SK-N-MC (cell line): ENCODE measurements at regions not wholly inside any gene's neighbourhood (a gene's known extent, or its start where the extent isn't known, plus 50 kb on each side); places are given as distances from the start of the nearest gene placed in this dataset.
"Not testable (repeated sequence)": the region's sequence is repeated elsewhere in the genome, so short reads cannot be mapped to it uniquely, and the experiment has no call there.

Source experiments
- EZH2 ChIP-seq: fragments of 200-600 bp; sonication (generic); IDR thresholded peaks from one replicate; pipeline ENCODE4 v1.6.1; 2017; ENCODE audit warnings: antibody characterized with exemption
- FOXP2 ChIP-seq: optimal IDR thresholded peaks from 2 replicates; pipeline ENCODE3; 2011; ENCODE audit warnings: mild to moderate bottlenecking, moderate library complexity; ENCODE audit not compliant: insufficient read depth; ENCODE audit errors: extremely low read length, control extremely low read depth
- POLR2AphosphoS5 ChIP-seq: IDR thresholded peaks from 2 replicates; pipeline ENCODE4 v1.6.1; 2012; ENCODE audit warnings: mild to moderate bottlenecking, low read depth, low read length, borderline replicate concordance

DNA sequence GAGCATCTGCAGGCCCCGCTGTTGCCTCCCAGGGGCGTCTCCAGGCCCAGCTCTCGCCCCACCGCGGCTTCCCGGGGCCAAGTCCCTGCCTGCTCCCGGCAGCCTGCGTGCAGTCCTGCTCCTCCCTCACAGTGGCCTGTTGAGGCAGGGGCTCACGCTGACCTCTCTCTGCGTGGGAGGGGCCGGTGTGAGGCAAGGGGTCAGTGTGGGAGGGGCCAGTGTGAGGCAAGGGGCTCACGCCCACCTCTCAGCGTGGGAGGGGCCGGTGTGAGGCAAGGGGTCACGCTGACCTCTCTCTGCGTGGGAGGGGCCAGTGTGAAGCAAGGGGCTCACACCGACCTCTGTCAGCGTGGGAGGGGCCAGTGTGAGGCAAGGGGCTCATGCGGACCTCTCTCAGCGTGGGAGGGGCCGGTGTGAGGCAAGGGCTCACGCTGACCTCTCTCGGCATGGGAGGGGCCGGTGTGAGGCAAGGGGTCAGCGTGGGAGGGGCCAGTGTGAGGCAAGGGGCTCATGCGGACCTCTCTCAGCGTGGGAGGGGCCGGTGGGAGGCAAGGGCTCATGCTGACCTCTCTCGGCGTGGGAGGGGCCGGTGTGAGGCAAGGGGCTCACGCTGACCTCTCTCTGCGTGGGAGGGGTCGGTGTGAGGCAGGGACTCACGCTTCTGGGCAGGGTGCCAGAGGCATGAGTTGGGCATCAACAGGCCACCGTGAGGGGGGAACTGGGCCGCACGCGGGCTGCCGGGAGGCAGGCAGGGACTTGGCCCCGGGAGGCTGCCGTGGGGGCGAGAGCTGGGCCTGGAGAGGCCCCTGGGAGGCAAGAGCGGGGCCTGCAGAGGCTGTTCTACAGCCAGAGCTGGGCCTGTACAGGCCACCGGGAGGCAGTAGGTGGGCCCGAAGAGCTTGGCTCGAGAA, 120.6 kb downstream of the SEPTIN14 start:
- not testable (repeated sequence) for TF ChIP-seq POLR2AphosphoS5, EZH2, FOXP2
